NCI-H526 (cell line): ENCODE measurements at regions not wholly inside any gene's neighbourhood (a gene's known extent, or its start where the extent isn't known, plus 50 kb on each side); places are given as distances from the start of the nearest gene placed in this dataset.
A peak's percentile ranks its signal among the peaks of the same experiment; 100 is the strongest.
"Not testable (repeated sequence)": the region's sequence is repeated elsewhere in the genome, so short reads cannot be mapped to it uniquely, and the experiment has no call there.

Experiments
- DNase-seq, 2 experiments: peaks; one replicate each; lab custom pipeline; 2025; lab: John Stamatoyannopoulos, UW

- not testable (repeated sequence) for DNase-seq
Measured at GRCh38 chr14:105969026-105969425, 442.6 kb downstream of the TMEM121 start.

GRCh38 chr14:105970821-105971220 is 444.4 kb downstream of the TMEM121 start:
- DNase-seq = not testable (repeated sequence)

GRCh38 chr14:105971593-105972500 is 445.5 kb downstream of the TMEM121 start:
- no peak for DNase-seq

GRCh38 chr14:105974902-105975301 is 448.5 kb downstream of the TMEM121 start:
- peak; percentile 28 to 80 for DNase-seq

- no peak for DNase-seq
Measured at GRCh38 chr14:105978618-105979295, 452.4 kb downstream of the TMEM121 start.

- DNase-seq = no peak
Measured at GRCh38 chr14:105979446-105979845, 453.1 kb downstream of the TMEM121 start.

GRCh38 chr14:105980224-105980623 is 453.8 kb downstream of the TMEM121 start:
- DNase-seq = no peak

GRCh38 chr14:105981517-105982302 is 455.3 kb downstream of the TMEM121 start:
- not testable (repeated sequence) for DNase-seq

GRCh38 chr14:105982664-105983063 is 456.3 kb downstream of the TMEM121 start:
- no peak for DNase-seq

- peak in 1 of 2 experiments; percentile 18 for DNase-seq
Measured at GRCh38 chr14:105986894-105987284, 460.5 kb downstream of the TMEM121 start.

- no peak for DNase-seq
Measured at GRCh38 chr14:105987563-105987962, 461.2 kb downstream of the TMEM121 start.

- no peak for DNase-seq
Measured at GRCh38 chr14:105989566-105990302, 463.4 kb downstream of the TMEM121 start.

GRCh38 chr14:105991677-105992076 is 465.3 kb downstream of the TMEM121 start:
- not testable (repeated sequence) for DNase-seq

GRCh38 chr14:105993814-105994213 is 467.4 kb downstream of the TMEM121 start:
- no peak for DNase-seq

- DNase-seq = not testable (repeated sequence)
Measured at GRCh38 chr14:105995011-105995710, 468.8 kb downstream of the TMEM121 start.

GRCh38 chr14:105998597-105998996 is 472.2 kb downstream of the TMEM121 start:
- not testable (repeated sequence) for DNase-seq

GRCh38 chr14:105999361-106000028 is 473.1 kb downstream of the TMEM121 start:
- DNase-seq = peak; percentile 24 to 59

GRCh38 chr14:106000029-106000511 is 473.7 kb downstream of the TMEM121 start:
- not testable (repeated sequence) for DNase-seq

GRCh38 chr14:106001277-106001676 is 474.9 kb downstream of the TMEM121 start:
- not testable (repeated sequence) for DNase-seq

- no peak for DNase-seq
Measured at GRCh38 chr14:106003351-106003750, 477.0 kb downstream of the TMEM121 start.
